Left cardiac atrium (tissue), 4 donors: ENCODE measurements at regions not wholly inside any gene's neighbourhood (a gene's known extent, or its start where the extent isn't known, plus 50 kb on each side); places are given as distances from the start of the nearest gene placed in this dataset.

Source experiments
- ATAC-seq, 2 donors: fragments of 200-7000 bp; cut with Tn5 transposase; one replicate each; pipeline ENCODE4 v1.9.1; 2020; ENCODE audit warnings: mild to moderate bottlenecking in 2 of 2, moderate library complexity in 2 of 2
- DNase-seq: peaks from one replicate; pipeline ENCODE4 v3.0.0-alpha.2; 2020
- intact Hi-C, 2 donors: fragments of 100-400 bp; cut with DNase I; formaldehyde crosslinking; loops; one replicate each; pipeline versions ENCODE4 v1.14.1 to v1.15.1; 2022 to 2023
- donor health status: DM: no; HTN: yes; CAD: no.
- donor health status: DM: no; HTN: yes; CAD: no; lungs with severe emphysema.
- donor health status: DM: yes; HTN: yes; CAD: no.
- donor health status: Dilated cardiomyopathy.

- intact Hi-C loops = no loop called here
- no peak for DNase-seq
- ATAC-seq = no peak
These were observed 359.4 kb downstream of the GPAM start for GRCh38 chr10:111824128-111824527.

- DNase-seq = no peak
- no peak for ATAC-seq
- intact Hi-C loops = no loop called here
These were observed 353.2 kb downstream of the GPAM start for GRCh38 chr10:111830359-111830758.

- DNase-seq = no peak
- ATAC-seq = no peak
- intact Hi-C loops = no loop called here
These were observed 352.5 kb downstream of the GPAM start for GRCh38 chr10:111831058-111831457.

- ATAC-seq (no peak), DNase-seq (no peak)
- intact Hi-C loops = no loop called here
These were observed 350.3 kb downstream of the GPAM start for GRCh38 chr10:111833251-111833650.

GRCh38 chr10:111835574-111835973, 348.0 kb downstream of the GPAM start:
- DNase-seq (no peak), ATAC-seq (peak in 1 of 2 donors; percentile 47)
- intact Hi-C loops = no loop called here

GRCh38 chr10:111836064-111836463, 347.5 kb downstream of the GPAM start:
- intact Hi-C loops = no loop called here
- ATAC-seq (no peak), DNase-seq (no peak)

- no peak for ATAC-seq
- intact Hi-C loops = no loop called here
- no peak for DNase-seq
These were observed 347.0 kb downstream of the GPAM start for GRCh38 chr10:111836571-111836970.

- DNase-seq (no peak), ATAC-seq (no peak)
- intact Hi-C loops = no loop called here
These were observed 346.5 kb downstream of the GPAM start for GRCh38 chr10:111837086-111837485.

- ATAC-seq (no peak), DNase-seq (no peak)
- intact Hi-C loops = no loop called here
These were observed 345.6 kb downstream of the GPAM start for GRCh38 chr10:111837985-111838384.

GRCh38 chr10:111840546-111840945, 343.0 kb downstream of the GPAM start:
- DNase-seq (no peak), ATAC-seq (no peak)
- intact Hi-C loops = no loop called here

- intact Hi-C loops = no loop called here
- no peak for DNase-seq
- ATAC-seq = no peak
These were observed 330.8 kb downstream of the GPAM start for GRCh38 chr10:111852801-111853200.

- intact Hi-C loops = no loop called here
These were observed 326.9 kb downstream of the GPAM start for GRCh38 chr10:111856631-111857030.

GRCh38 chr10:111865550-111865949, 318.0 kb downstream of the GPAM start:
- ATAC-seq (no peak), DNase-seq (no peak)
- intact Hi-C loops = no loop called here

More at GRCh38 chr10:111856631-111857030, 326.9 kb downstream of the GPAM start:
- no peak for DNase-seq
- no peak for ATAC-seq

GRCh38 chr10:111871458-111871857, 312.1 kb downstream of the GPAM start:
- ATAC-seq = no peak
- intact Hi-C loops = no loop called here
- no peak for DNase-seq

GRCh38 chr10:111872591-111872990, 311.0 kb downstream of the GPAM start:
- no peak for DNase-seq
- ATAC-seq = peak in 1 of 2 donors; percentile 39
- intact Hi-C loops = no loop called here

GRCh38 chr10:111873041-111873440, 310.5 kb downstream of the GPAM start:
- intact Hi-C loops = no loop called here
- DNase-seq (no peak), ATAC-seq (no peak)

- no peak for ATAC-seq
- intact Hi-C loops = no loop called here
- DNase-seq = no peak
These were observed 309.9 kb downstream of the GPAM start for GRCh38 chr10:111873621-111874135.

GRCh38 chr10:111874576-111874975, 309.0 kb downstream of the GPAM start:
- ATAC-seq = no peak
- intact Hi-C loops = no loop called here
- no peak for DNase-seq

- no peak for ATAC-seq
- no peak for DNase-seq
- intact Hi-C loops = no loop called here
These were observed 307.8 kb downstream of the GPAM start for GRCh38 chr10:111875725-111876124.

GRCh38 chr10:111877258-111877657, 306.3 kb downstream of the GPAM start:
- DNase-seq (no peak), ATAC-seq (no peak)
- intact Hi-C loops = no loop called here

- ATAC-seq = no peak
- intact Hi-C loops = no loop called here
- DNase-seq = no peak
These were observed 303.6 kb downstream of the GPAM start for GRCh38 chr10:111879969-111880368.

- no peak for DNase-seq
- no peak for ATAC-seq
- intact Hi-C loops = no loop called here
These were observed 298.5 kb downstream of the GPAM start for GRCh38 chr10:111885046-111885445.
